ENCODE measurements at regions not wholly inside any gene's neighbourhood (a gene's known extent, or its start where the extent isn't known, plus 50 kb on each side); places are given as distances from the start of the nearest gene placed in this dataset.

DNA sequence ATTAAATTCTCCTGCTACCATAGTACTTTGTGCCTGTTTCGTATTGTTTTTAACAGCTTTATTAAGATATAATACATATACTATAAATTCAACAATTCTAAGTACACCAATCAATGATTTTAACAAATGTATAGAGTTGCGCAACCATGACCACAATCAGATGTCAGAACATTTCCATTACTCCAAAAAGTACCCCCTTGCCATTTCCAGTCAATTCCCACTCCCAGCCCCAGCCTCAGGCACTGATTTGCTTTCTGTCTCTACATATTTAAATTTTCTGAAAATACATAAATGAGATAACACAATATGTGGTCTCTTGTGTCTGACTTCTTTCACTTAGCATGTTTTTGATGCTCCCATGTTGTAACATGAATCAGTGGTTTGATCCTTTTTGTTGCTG is 193.9 kb downstream of the FIGN start:
- H3K36me3 ChIP-seq (ENCODE audit: control insufficient read depth, insufficient read depth, low read length): no peaks in the 10 kb centered on the region
- WGBS, 2 experiments (ENCODE audit: insufficient coverage in 2 of 2): 100% methylated on average over 1 of the region's 2 CpGs

DNA sequence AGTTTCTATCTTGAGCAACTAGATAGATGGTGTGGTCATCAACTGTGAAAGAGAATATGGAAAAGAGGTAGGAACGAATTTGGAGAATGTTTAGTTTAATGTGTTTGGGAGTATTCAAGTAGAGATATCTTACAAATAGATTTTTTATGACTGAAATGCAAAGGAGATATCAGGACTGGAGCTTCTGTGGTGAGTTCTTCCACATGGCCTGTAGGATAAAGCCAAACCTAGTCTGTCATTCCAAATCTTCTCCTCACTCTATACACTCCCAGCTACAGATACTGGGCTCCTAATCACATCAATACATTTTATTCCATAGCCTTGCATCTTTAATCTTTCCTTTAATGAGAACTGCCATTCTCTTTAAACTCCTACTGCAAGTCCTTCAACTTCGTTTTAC is 194.3 kb downstream of the FIGN start:
- 87% methylated on average over 2 of the region's 2 CpGs; no CpG with 5 or more reads in 1 of the 2 experiments for WGBS, 2 experiments (ENCODE audit: insufficient coverage in 2 of 2)
- Histone ChIP-seq H3K36me3 (ENCODE audit: control insufficient read depth, insufficient read depth, low read length) (no peaks in the 10 kb centered on the region), H3K27ac (ENCODE audit: low read depth, low read length, severe bottlenecking) (no peak overlapping the region), H3K4me3 (ENCODE audit: extremely low read depth, insufficient read depth, low read length, poor library complexity, severe bottlenecking) (no peak overlapping the region), H3K4me1 (ENCODE audit: control insufficient read depth, insufficient read depth, low read length, poor library complexity, severe bottlenecking) (no peaks in the 10 kb centered on the region), H3K9me3 (ENCODE audit: control insufficient read depth, low read length) (no peaks in the 10 kb centered on the region)

More for the DNA sequence above, 193.9 kb downstream of the FIGN start:
- no peaks in the 10 kb centered on the region for H3K9me3 ChIP-seq (ENCODE audit: control insufficient read depth, low read length)
- H3K4me3 ChIP-seq (ENCODE audit: extremely low read depth, insufficient read depth, low read length, poor library complexity, severe bottlenecking): no peak overlapping the region
- no peak overlapping the region for H3K27ac ChIP-seq (ENCODE audit: low read depth, low read length, severe bottlenecking)
- no peaks in the 10 kb centered on the region for H3K4me1 ChIP-seq (ENCODE audit: control insufficient read depth, insufficient read depth, low read length, poor library complexity, severe bottlenecking)

DNA sequence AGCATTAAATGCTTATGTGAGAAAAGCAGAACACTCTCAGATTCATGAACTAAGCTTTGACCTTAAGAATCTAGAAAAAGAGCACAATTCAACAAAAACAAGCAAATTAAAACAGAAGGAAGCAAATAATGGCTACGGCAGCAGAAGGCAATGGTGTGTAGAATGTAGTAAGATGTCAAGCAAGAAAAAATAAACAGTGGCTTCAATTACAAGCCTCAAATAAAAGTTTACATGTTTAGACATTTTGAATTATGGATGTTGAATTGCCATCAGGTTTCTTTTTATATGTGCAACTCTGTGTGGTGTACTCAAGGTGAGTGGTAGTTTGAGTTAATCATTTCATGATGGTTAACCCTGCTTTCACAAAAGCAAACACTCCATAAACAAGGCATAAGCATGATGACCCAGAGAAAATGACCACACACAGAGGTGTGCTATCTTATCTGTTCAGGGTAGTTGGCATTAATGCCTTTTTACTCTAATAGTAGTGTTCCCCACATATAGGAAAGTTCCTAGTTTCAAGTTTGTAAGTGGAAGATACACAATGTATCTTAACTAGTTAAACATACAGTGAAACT is 207.1 kb downstream of the FIGN start:
- no CpG with 5 or more reads among the region's 1 CpG for WGBS, 2 experiments (ENCODE audit: insufficient coverage in 2 of 2)
- Histone ChIP-seq H3K4me1 (ENCODE audit: control insufficient read depth, insufficient read depth, low read length, poor library complexity, severe bottlenecking) (no peaks in the 10 kb centered on the region), H3K4me3 (ENCODE audit: extremely low read depth, insufficient read depth, low read length, poor library complexity, severe bottlenecking) (no peak overlapping the region), H3K9me3 (ENCODE audit: control insufficient read depth, low read length) (no peaks in the 10 kb centered on the region), H3K27ac (ENCODE audit: low read depth, low read length, severe bottlenecking) (no peak overlapping the region), H3K36me3 (ENCODE audit: control insufficient read depth, insufficient read depth, low read length) (no peaks in the 10 kb centered on the region)

DNA sequence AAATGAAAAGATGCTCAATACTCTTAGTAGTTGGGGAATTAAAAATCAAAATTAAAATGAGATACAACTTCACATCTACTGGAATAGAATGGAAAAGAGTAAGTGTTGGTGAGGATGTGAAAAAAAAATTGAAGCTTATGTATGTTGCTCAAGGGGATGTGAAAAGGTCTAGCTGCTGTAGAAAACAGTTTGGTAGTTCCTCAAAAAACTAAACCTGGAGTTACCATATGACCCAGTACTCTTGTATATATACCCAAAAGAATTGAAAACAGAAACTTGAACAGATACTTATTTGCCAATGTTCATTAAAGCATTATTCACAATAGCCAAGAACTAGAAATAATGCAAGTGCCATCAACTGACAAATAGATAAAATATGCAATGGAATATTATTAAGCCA is 208.4 kb downstream of the FIGN start:
- no peaks in the 10 kb centered on the region for H3K4me1 ChIP-seq (ENCODE audit: control insufficient read depth, insufficient read depth, low read length, poor library complexity, severe bottlenecking)
- H3K9me3 ChIP-seq (ENCODE audit: control insufficient read depth, low read length): no peaks in the 10 kb centered on the region
- no peak overlapping the region for H3K4me3 ChIP-seq (ENCODE audit: extremely low read depth, insufficient read depth, low read length, poor library complexity, severe bottlenecking)
- H3K27ac ChIP-seq (ENCODE audit: low read depth, low read length, severe bottlenecking): no peak overlapping the region
- no peaks in the 10 kb centered on the region for H3K36me3 ChIP-seq (ENCODE audit: control insufficient read depth, insufficient read depth, low read length)

DNA sequence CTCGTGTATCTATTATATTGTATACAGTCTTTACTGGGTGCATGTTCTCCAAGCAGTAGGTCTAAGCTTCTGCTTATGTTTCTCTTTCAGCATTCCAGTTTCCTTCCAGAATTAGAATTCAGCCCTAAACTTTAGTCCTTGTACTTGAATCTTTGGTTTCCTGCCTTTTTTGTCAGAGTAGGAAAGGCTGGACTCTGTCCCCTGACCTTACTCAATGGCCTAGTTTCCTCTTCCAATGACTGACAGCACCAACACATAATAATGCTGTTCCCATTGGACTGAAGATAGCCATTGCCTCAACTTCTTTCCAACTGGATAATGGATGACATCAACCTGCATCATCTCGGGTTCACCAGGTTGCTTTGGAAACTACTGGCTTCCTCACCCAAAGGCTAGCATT is 217.0 kb downstream of the FIGN start:
- WGBS, 2 experiments (ENCODE audit: insufficient coverage in 2 of 2): 80 to 83% methylated on average over 1 of the region's 2 CpGs
- Histone ChIP-seq H3K4me1 (ENCODE audit: control insufficient read depth, insufficient read depth, low read length, poor library complexity, severe bottlenecking) (no peaks in the 10 kb centered on the region), H3K9me3 (ENCODE audit: control insufficient read depth, low read length) (no peaks in the 10 kb centered on the region), H3K36me3 (ENCODE audit: control insufficient read depth, insufficient read depth, low read length) (no peaks in the 10 kb centered on the region), H3K27ac (ENCODE audit: low read depth, low read length, severe bottlenecking) (no peak overlapping the region), H3K4me3 (ENCODE audit: extremely low read depth, insufficient read depth, low read length, poor library complexity, severe bottlenecking) (no peak overlapping the region)

DNA sequence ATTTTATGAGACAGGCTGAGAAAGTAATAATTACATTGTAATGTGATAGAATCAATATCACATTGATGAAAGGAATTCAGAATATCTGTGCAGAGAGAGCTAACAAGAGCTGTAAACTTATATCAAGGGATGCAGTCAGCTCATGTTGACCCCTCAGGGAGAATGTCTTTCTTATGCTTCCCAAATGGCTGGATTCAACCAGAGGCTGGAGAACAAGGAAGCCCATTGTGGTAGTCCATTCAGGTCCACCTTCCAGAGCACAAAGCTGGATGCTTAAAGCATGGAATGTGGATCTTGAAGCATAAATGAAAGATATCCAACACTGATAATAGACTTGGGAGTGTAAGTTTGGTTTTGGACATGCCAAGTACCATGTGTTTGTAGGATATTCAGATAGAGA is 220.0 kb downstream of the FIGN start:
- peak overlapping the region; percentile 25 for H3K27ac ChIP-seq (ENCODE audit: low read depth, low read length, severe bottlenecking)
- H3K36me3 ChIP-seq (ENCODE audit: control insufficient read depth, insufficient read depth, low read length): no peaks in the 10 kb centered on the region
- H3K9me3 ChIP-seq (ENCODE audit: control insufficient read depth, low read length): no peaks in the 10 kb centered on the region
- H3K4me1 ChIP-seq (ENCODE audit: control insufficient read depth, insufficient read depth, low read length, poor library complexity, severe bottlenecking): no peaks in the 10 kb centered on the region
- no peak overlapping the region for H3K4me3 ChIP-seq (ENCODE audit: extremely low read depth, insufficient read depth, low read length, poor library complexity, severe bottlenecking)

DNA sequence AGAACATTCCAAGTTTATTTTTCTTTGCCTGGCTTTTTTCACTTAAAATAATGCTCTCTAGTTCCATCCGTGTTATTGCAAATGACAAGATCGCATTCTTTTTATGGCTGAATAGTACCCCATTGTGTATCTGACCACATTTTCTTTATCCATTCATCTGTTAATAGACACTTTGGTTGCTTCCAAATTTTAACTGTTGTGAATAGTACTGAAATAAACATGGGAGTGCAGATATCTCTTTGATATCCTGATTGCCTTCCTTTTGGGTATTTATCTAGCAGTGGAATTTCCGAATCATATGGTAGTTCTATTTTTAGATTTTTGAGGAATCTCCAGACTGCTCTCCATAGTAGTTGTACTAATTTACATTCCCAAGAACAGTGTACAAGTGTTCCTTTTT is 230.5 kb downstream of the FIGN start:
- H3K9me3 ChIP-seq (ENCODE audit: control insufficient read depth, low read length): no peaks in the 10 kb centered on the region
- no peaks in the 10 kb centered on the region for H3K4me1 ChIP-seq (ENCODE audit: control insufficient read depth, insufficient read depth, low read length, poor library complexity, severe bottlenecking)
- no peak overlapping the region for H3K27ac ChIP-seq (ENCODE audit: low read depth, low read length, severe bottlenecking)
- H3K4me3 ChIP-seq (ENCODE audit: extremely low read depth, insufficient read depth, low read length, poor library complexity, severe bottlenecking): no peak overlapping the region
- 86% methylated on average over 1 of the region's 3 CpGs; no CpG with 5 or more reads in 1 of the 2 experiments for WGBS, 2 experiments (ENCODE audit: insufficient coverage in 2 of 2)
- H3K36me3 ChIP-seq (ENCODE audit: control insufficient read depth, insufficient read depth, low read length): no peaks in the 10 kb centered on the region

DNA sequence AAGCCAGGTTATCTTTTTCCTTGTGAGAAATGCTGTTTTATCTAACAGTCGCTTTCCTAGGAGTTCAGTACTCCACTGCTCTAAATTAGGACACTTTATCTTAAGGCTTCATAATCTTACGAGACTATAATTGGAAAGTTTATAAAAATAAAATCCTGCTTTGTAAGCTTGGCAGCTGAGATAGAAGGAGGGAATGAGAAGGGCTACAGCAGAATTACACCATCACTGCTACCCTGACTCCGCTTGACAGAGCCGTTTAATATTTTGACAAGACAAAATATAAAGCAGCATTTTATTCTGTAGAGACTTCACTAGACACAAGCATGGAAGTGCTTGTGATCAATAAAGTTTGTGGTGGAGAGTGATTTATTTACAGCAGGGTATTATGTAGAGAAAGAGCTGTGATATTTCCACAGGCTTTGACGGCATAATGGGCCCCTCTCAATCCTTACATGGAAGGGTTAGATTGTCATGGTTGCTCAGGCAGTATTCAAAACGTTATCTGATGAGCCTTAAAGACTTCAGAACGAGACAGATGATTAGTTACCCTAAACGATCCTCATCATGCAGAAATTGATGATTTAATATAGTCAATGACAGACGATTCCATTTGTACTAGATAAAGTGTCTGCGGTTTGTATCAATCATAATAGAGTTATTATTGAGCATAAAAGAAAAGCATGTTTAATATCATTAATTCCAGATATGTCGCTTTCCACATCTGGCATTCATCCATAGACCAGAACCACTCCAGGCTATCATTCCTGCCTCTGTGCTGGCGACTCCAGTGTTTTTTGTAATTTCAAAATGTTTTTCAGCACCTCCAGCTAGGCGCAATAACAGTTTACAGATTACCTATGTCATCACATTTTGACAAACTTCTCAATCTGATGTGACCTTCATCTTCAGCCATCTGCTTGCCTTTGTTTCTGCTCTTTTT is 242.2 kb downstream of the FIGN start:
- WGBS, 2 experiments (ENCODE audit: insufficient coverage in 2 of 2): 84 to 92% methylated on average over 6 to 7 of the region's 13 CpGs
- no peaks in the 10 kb centered on the region for H3K4me1 ChIP-seq (ENCODE audit: control insufficient read depth, insufficient read depth, low read length, poor library complexity, severe bottlenecking)
- no peak overlapping the region for H3K4me3 ChIP-seq (ENCODE audit: extremely low read depth, insufficient read depth, low read length, poor library complexity, severe bottlenecking)

DNA sequence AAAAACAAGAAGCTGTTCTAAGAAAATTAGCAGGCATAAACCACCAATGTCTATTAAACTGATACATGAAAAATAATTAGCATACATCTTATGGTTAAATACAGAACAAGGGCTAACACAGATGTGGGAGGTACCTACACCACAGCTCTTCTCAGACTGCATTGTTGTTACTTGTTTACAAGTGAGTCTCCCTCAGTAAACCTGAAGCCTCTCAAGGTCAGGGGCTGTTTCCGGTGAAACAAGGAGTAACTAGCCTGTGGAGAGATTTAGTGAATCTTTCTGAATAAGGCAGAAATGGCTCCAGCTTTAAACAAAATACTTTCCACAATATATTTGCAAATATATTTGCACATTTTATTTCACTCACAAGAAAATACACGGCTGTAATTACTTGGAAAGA is 244.0 kb downstream of the FIGN start:
- no peak overlapping the region for H3K27ac ChIP-seq (ENCODE audit: low read depth, low read length, severe bottlenecking)
- WGBS, 2 experiments (ENCODE audit: insufficient coverage in 2 of 2): 83% methylated on average over 1 of the region's 2 CpGs; no CpG with 5 or more reads in 1 of the 2 experiments
- H3K4me3 ChIP-seq (ENCODE audit: extremely low read depth, insufficient read depth, low read length, poor library complexity, severe bottlenecking): no peak overlapping the region
- no peaks in the 10 kb centered on the region for H3K4me1 ChIP-seq (ENCODE audit: control insufficient read depth, insufficient read depth, low read length, poor library complexity, severe bottlenecking)
- no peaks in the 10 kb centered on the region for H3K36me3 ChIP-seq (ENCODE audit: control insufficient read depth, insufficient read depth, low read length)
- H3K9me3 ChIP-seq (ENCODE audit: control insufficient read depth, low read length): no peaks in the 10 kb centered on the region

More for the DNA sequence above, 242.2 kb downstream of the FIGN start:
- Histone ChIP-seq H3K27ac (ENCODE audit: low read depth, low read length, severe bottlenecking) (no peak overlapping the region), H3K9me3 (ENCODE audit: control insufficient read depth, low read length) (no peaks in the 10 kb centered on the region), H3K36me3 (ENCODE audit: control insufficient read depth, insufficient read depth, low read length) (no peaks in the 10 kb centered on the region)

DNA sequence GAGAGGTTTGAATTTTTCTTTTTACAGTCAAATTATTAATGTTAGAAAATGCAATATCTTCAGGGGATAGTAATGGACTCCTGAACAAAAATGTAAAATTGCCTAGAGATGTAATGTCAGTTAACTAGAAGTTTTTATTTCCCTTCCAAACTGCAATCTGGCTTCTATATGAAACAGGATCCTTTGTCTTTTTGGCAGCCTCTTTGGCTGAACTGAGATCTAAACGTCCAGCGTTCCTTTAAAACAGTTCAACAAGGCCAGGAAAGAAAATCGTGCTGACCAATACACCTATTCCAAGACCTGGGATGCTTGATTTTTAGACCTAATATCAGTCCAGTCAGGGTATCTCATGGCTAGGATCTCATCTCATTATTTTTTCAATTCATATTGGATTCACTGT is 245.5 kb downstream of the FIGN start:
- WGBS, 2 experiments (ENCODE audit: insufficient coverage in 2 of 2): 100% methylated on average over 3 of the region's 3 CpGs
- Histone ChIP-seq H3K4me1 (ENCODE audit: control insufficient read depth, insufficient read depth, low read length, poor library complexity, severe bottlenecking) (no peaks in the 10 kb centered on the region), H3K4me3 (ENCODE audit: extremely low read depth, insufficient read depth, low read length, poor library complexity, severe bottlenecking) (no peak overlapping the region), H3K9me3 (ENCODE audit: control insufficient read depth, low read length) (no peaks in the 10 kb centered on the region), H3K27ac (ENCODE audit: low read depth, low read length, severe bottlenecking) (no peak overlapping the region), H3K36me3 (ENCODE audit: control insufficient read depth, insufficient read depth, low read length) (no peaks in the 10 kb centered on the region)

DNA sequence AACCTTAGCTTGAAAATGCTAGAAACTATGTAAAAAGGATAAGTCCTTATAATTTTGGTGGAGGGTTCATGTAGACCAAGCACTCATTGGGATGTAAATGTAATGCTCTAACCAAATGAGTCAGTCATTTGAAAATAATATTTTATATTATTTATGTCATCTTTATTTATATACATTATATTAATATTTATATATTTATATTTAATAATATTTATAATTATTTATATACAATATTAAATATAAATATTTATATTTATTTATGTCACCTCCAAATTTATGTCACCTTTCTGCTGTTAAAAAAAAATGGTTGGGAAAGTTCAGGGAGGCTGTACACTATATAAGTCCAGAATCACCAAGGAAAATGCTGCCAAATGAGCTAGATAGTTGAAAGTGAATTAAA is 254.3 kb downstream of the FIGN start:
- Histone ChIP-seq H3K27ac (ENCODE audit: low read depth, low read length, severe bottlenecking) (no peak overlapping the region), H3K4me3 (ENCODE audit: extremely low read depth, insufficient read depth, low read length, poor library complexity, severe bottlenecking) (no peak overlapping the region), H3K9me3 (ENCODE audit: control insufficient read depth, low read length) (no peaks in the 10 kb centered on the region), H3K36me3 (ENCODE audit: control insufficient read depth, insufficient read depth, low read length) (no peaks in the 10 kb centered on the region), H3K4me1 (ENCODE audit: control insufficient read depth, insufficient read depth, low read length, poor library complexity, severe bottlenecking) (no peaks in the 10 kb centered on the region)

Data from mesodermal cell (in vitro differentiated cells).